Right lobe of liver (tissue), 6 donors: ENCODE measurements at regions not wholly inside any gene's neighbourhood (a gene's known extent, or its start where the extent isn't known, plus 50 kb on each side); places are given as distances from the start of the nearest gene placed in this dataset.

Experiments used
- ATAC-seq, 4 donors: fragments of 200-7000 bp; cut with Tn5 transposase; one replicate each; pipeline ENCODE4 v1.9.1; 2020; ENCODE audit warnings: mild to moderate bottlenecking in 4 of 4, moderate library complexity in 4 of 4
- DNase-seq, 3 donors: peaks; one replicate each; pipeline ENCODE4 v3.0.0-alpha.2; 2020
- H3K27ac ChIP-seq, 3 donors: fragments of 200-600 bp; one replicate each; pipeline ENCODE4 v1.8.0; 2022
- H3K27me3 ChIP-seq, 2 donors: fragments of 200-600 bp; one replicate each; pipeline ENCODE4 v1.8.0; 2022
- H3K36me3 ChIP-seq, 4 donors: fragments of 200-600 bp; sonication (generic) in 1 of 4; one replicate each; pipeline versions ENCODE4 v1.5.1 to v1.8.0; 2017 to 2022; ENCODE audit warnings: control low read depth in 1 of 4
- H3K4me1 ChIP-seq, 4 donors: fragments of 200-600 bp; sonication (generic) in 1 of 4; one replicate each; pipeline versions ENCODE4 v1.5.1 to v1.8.0; 2017 to 2022; ENCODE audit warnings: control low read depth in 1 of 4
- H3K4me3 ChIP-seq, 3 donors: fragments of 200-600 bp; one replicate each; pipeline ENCODE4 v1.8.0; 2022
- H3K9me3 ChIP-seq, 4 donors: fragments of 200-600 bp; sonication (generic) in 1 of 4; one replicate each; pipeline versions ENCODE4 v1.5.1 to v1.8.0; 2017 to 2022; ENCODE audit warnings: control low read depth in 1 of 4
- CTCF ChIP-seq, 4 donors: fragments of 200-600 bp in 3 of 4; fragments of 450-650 bp in 1 of 4; IDR thresholded peaks; one replicate each; pipeline versions ENCODE4 v1.5.1 to v1.8.0; 2016 to 2022; ENCODE audit warnings: antibody characterized with exemption in 4 of 4, mild to moderate bottlenecking in 2 of 4
- POLR2A ChIP-seq: fragments of 450-650 bp; IDR thresholded peaks from one replicate; pipeline ENCODE4 v1.6.1; 2017; ENCODE audit warnings: antibody characterized with exemption, mild to moderate bottlenecking
- WGBS: methylation state at CpG from one replicate; pipeline ENCODE4 v1.1.6; 2018; ENCODE audit warnings: low coverage, low lambda C conversion rate; ENCODE audit not compliant: insufficient coverage; ENCODE audit errors: missing lambda C conversion rate; 5-methylcytosine and 5-hydroxymethylcytosine counted together
- intact Hi-C, 2 donors: fragments of 100-400 bp; cut with DNase I; formaldehyde crosslinking; loops; one replicate each; pipeline versions ENCODE4 v1.11.2 to v1.14.1; 2022
- donor health status: DM: no; HTN: yes; CAD: no.
- donor health status: DM: no; HTN: no; CAD: no.
- donor health status: DM: no; HTN: no; CAD: no.
- donor health status: DM: no; HTN: yes; CAD: no.
- donor health status: DM: no; HTN: yes; CAD: no.

GRCh38 chr5:74254257-74254656, 386.3 kb downstream of the ENC1 start:
- no peak for DNase-seq
- WGBS: 46% methylated on average over 1 of the region's 1 CpG

GRCh38 chr5:74252044-74252443, 388.5 kb downstream of the ENC1 start:
- intact Hi-C loops: no loop called here
- no peak overlapping the region for H3K4me3 ChIP-seq
- no peaks in the 10 kb centered on the region for H3K27me3 ChIP-seq
- no peak overlapping the region for H3K27ac ChIP-seq
- 30% methylated on average over 2 of the region's 2 CpGs for WGBS
- no peak for TF ChIP-seq POLR2A
- TF ChIP-seq CTCF (IDR thresholded peaks at IDR 0.05): no peak
- no peaks in the 10 kb centered on the region for H3K36me3 ChIP-seq
- H3K4me1 ChIP-seq: no peaks in the 10 kb centered on the region
- ATAC-seq (no peak), DNase-seq (no peak)
- H3K9me3 ChIP-seq: no peaks in the 10 kb centered on the region

More at GRCh38 chr5:74254257-74254656, 386.3 kb downstream of the ENC1 start:
- Histone ChIP-seq H3K27me3 (no peaks in the 10 kb centered on the region), H3K9me3 (no peaks in the 10 kb centered on the region), H3K36me3 (no peaks in the 10 kb centered on the region), H3K4me1 (no peaks in the 10 kb centered on the region), H3K27ac (no peak overlapping the region), H3K4me3 (no peak overlapping the region)
- ATAC-seq: no peak
- TF ChIP-seq CTCF (IDR thresholded peaks at IDR 0.05) (no peak), POLR2A (no peak)
- intact Hi-C loops: no loop called here

GRCh38 chr5:74251141-74252035, 389.1 kb downstream of the ENC1 start:
- no peak overlapping the region for H3K27ac ChIP-seq
- no peak for DNase-seq

DNA sequence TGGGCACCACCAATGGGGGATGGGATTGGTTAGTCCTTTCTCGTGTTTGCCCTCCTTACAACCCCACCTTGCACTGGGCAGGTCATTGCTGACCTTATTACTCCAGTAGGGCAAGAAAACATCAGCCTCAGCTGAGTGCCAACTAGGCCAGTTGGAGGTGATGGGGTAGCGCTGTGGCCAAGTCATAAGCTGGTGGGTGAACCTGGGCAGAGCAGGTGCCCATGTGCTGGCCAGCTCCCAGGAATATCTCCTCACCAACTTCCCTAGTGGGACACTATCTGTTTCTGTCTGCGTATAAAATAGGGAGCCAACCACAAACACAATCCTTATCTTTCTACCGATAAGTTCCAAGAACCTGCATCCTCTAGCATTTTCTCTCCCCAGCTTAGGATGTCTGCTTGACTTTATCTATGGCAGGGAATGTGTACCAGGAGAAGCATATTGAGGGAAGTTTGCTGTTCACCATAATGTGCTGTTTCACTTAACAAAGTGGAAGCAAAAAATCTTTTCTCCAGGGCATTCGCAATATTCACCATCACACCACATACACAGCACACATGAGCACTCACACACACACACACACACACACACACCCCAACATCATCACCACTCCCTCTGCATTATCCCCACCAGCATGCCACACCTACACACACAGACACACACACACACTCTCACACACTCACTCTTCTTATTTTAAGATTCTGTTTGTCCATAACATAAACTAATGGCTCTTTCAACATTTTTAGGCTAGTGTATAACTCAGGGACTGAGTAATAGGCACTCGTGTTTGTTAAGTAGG, 390.0 kb downstream of the ENC1 start:
- no peaks in the 10 kb centered on the region for H3K9me3 ChIP-seq
- no peaks in the 10 kb centered on the region for H3K27me3 ChIP-seq
- H3K27ac ChIP-seq: no peak overlapping the region
- no peak overlapping the region for H3K4me3 ChIP-seq
- TF ChIP-seq CTCF (IDR thresholded peaks at IDR 0.05): no peak
- no peak for TF ChIP-seq POLR2A
- ATAC-seq: no peak
- H3K4me1 ChIP-seq: no peaks in the 10 kb centered on the region
- intact Hi-C loops: no loop called here
- DNase-seq: no peak
- no peaks in the 10 kb centered on the region for H3K36me3 ChIP-seq
- WGBS: 26% methylated on average over 2 of the region's 6 CpGs

More at GRCh38 chr5:74251141-74252035, 389.1 kb downstream of the ENC1 start:
- intact Hi-C loops: no loop called here
- ATAC-seq: peak in 3 of 4 donors; percentile 32 to 90 (median 59)
- H3K9me3 ChIP-seq: no peaks in the 10 kb centered on the region
- no peak overlapping the region for H3K4me3 ChIP-seq
- no peaks in the 10 kb centered on the region for H3K36me3 ChIP-seq
- H3K27me3 ChIP-seq: no peaks in the 10 kb centered on the region
- 51% methylated on average over 5 of the region's 9 CpGs for WGBS
- TF ChIP-seq POLR2A (no peak), CTCF (IDR thresholded peaks at IDR 0.05) (no peak)
- H3K4me1 ChIP-seq: no peaks in the 10 kb centered on the region
